ENCODE measurements at regions not wholly inside any gene's neighbourhood (a gene's known extent, or its start where the extent isn't known, plus 50 kb on each side); places are given as distances from the start of the nearest gene placed in this dataset.

DNA sequence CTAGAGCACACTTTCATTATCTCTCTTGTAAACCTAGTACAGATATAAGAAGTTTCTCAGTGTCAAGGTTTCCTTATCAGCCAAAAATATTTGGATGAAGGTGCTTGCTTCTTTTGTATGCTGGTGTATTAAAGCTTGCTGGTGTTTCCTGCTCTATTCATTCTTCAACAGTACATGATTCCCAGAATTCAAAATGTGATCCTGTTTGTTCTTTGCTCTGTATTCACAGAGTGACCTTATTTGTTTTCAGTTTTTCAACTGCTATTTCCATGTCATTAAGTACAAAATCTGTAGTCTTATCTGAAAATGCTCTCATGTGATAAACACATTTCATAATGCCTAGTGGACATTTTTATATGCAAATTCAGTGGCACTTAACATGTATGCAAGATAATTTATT, 1185.8 kb downstream of the SUCLG1 start:
- TF ChIP-seq POLR2A (IDR thresholded peaks at IDR 0.05) = no peak
- TF ChIP-seq, protein P1, sequence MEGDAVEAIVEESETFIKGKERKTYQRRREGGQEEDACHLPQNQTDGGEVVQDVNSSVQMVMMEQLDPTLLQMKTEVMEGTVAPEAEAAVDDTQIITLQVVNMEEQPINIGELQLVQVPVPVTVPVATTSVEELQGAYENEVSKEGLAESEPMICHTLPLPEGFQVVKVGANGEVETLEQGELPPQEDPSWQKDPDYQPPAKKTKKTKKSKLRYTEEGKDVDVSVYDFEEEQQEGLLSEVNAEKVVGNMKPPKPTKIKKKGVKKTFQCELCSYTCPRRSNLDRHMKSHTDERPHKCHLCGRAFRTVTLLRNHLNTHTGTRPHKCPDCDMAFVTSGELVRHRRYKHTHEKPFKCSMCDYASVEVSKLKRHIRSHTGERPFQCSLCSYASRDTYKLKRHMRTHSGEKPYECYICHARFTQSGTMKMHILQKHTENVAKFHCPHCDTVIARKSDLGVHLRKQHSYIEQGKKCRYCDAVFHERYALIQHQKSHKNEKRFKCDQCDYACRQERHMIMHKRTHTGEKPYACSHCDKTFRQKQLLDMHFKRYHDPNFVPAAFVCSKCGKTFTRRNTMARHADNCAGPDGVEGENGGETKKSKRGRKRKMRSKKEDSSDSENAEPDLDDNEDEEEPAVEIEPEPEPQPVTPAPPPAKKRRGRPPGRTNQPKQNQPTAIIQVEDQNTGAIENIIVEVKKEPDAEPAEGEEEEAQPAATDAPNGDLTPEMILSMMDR (IDR thresholded peaks at IDR 0.05) = no peak
